ENCODE measurements at regions not wholly inside any gene's neighbourhood (a gene's known extent, or its start where the extent isn't known, plus 50 kb on each side); places are given as distances from the start of the nearest gene placed in this dataset.

DNA sequence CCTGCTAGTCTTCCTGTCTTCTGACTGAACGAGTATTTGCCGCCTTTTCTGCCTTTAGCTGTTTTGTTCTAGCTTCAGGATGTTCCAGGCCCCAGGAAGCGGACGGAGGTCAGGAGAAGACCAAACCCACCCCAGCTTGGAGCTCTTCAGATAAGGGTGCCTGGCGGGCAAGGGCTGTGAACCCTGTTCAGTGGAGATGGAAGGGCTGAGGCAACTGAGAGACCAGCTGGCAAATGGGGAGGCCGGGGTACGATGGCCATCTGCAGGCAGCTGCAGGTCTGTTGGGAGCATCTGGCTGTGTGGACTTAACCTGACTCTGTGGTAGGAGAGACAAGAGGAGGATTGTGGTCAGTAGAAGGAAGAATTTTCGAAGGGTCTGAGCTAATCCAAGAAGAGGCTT lies 95.6 kb downstream of the CHST1 start:
- TF ChIP-seq, protein P1, sequence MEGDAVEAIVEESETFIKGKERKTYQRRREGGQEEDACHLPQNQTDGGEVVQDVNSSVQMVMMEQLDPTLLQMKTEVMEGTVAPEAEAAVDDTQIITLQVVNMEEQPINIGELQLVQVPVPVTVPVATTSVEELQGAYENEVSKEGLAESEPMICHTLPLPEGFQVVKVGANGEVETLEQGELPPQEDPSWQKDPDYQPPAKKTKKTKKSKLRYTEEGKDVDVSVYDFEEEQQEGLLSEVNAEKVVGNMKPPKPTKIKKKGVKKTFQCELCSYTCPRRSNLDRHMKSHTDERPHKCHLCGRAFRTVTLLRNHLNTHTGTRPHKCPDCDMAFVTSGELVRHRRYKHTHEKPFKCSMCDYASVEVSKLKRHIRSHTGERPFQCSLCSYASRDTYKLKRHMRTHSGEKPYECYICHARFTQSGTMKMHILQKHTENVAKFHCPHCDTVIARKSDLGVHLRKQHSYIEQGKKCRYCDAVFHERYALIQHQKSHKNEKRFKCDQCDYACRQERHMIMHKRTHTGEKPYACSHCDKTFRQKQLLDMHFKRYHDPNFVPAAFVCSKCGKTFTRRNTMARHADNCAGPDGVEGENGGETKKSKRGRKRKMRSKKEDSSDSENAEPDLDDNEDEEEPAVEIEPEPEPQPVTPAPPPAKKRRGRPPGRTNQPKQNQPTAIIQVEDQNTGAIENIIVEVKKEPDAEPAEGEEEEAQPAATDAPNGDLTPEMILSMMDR (IDR thresholded peaks at IDR 0.05): no peak
- TF ChIP-seq, protein P2, sequence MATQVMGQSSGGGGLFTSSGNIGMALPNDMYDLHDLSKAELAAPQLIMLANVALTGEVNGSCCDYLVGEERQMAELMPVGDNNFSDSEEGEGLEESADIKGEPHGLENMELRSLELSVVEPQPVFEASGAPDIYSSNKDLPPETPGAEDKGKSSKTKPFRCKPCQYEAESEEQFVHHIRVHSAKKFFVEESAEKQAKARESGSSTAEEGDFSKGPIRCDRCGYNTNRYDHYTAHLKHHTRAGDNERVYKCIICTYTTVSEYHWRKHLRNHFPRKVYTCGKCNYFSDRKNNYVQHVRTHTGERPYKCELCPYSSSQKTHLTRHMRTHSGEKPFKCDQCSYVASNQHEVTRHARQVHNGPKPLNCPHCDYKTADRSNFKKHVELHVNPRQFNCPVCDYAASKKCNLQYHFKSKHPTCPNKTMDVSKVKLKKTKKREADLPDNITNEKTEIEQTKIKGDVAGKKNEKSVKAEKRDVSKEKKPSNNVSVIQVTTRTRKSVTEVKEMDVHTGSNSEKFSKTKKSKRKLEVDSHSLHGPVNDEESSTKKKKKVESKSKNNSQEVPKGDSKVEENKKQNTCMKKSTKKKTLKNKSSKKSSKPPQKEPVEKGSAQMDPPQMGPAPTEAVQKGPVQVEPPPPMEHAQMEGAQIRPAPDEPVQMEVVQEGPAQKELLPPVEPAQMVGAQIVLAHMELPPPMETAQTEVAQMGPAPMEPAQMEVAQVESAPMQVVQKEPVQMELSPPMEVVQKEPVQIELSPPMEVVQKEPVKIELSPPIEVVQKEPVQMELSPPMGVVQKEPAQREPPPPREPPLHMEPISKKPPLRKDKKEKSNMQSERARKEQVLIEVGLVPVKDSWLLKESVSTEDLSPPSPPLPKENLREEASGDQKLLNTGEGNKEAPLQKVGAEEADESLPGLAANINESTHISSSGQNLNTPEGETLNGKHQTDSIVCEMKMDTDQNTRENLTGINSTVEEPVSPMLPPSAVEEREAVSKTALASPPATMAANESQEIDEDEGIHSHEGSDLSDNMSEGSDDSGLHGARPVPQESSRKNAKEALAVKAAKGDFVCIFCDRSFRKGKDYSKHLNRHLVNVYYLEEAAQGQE (IDR thresholded peaks at IDR 0.05; ENCODE audit: insufficient read depth in 1 of 2, low read depth in 2 of 2, low read length in 1 of 2): no peak
- TF ChIP-seq POLR2AphosphoS5 (IDR thresholded peaks at IDR 0.05; ENCODE audit: low read depth, low read length): no peak

Measured in Panc1 (cell line).